Stimulated activated CD4-positive, alpha-beta T cell treated with anti-CD3 and anti-CD28 coated beads, TNF-alpha, amount 100 ng/mL, for 1 hour (primary cell): ENCODE measurements at regions not wholly inside any gene's neighbourhood (a gene's known extent, or its start where the extent isn't known, plus 50 kb on each side); places are given as distances from the start of the nearest gene placed in this dataset.

Experiments used
- DNase-seq, 3 donors: peaks; one replicate each; pipeline ENCODE4 v3.0.0-alpha.2; 2020; ENCODE audit warnings: low read depth in 3 of 3, low spot score in 1 of 3

DNA sequence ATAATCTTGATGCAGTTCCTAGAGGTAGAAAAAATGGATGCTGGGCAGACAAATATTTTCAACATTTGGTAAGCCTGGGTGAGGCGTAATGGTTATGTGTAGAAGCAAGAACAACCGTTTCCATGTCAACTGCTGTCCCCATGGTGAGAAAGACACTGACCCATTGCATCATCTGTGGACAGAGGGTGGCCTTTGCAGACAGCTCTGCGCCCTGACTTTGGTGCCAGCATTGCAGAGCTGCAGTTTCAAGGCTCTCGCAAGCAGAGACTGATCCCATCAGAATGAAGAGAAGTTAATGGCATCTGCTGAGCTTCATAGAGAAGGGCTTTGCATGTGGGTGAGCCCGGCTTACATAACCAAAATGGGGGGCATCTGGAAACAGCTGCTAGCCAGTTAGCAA is 179.0 kb upstream of the ADRA1B start:
- no peak for DNase-seq

- no peak for DNase-seq
Measured at GRCh38 chr5:159741829-159742322, 174.4 kb upstream of the ADRA1B start.

DNA sequence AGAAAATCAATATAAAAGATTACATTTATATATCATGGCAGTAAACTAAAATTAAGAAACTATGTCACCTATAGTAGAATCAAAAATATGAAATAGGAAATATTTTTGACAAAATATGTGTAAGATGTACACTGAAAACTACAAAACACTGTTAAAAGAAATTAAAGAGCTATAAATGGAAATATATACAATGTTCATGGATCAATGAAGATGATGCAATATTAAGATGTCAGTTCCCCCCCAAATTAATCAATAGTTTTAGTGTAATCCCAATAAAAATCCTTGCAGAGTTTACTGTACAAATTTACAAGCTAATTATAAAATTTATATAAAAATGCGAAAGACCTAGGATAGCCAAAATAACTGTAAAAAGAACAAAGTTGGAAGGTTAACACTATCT is 173.0 kb upstream of the ADRA1B start:
- DNase-seq, result no peak

GRCh38 chr5:159746707-159747106 is 169.6 kb upstream of the ADRA1B start:
- no peak for DNase-seq

DNA sequence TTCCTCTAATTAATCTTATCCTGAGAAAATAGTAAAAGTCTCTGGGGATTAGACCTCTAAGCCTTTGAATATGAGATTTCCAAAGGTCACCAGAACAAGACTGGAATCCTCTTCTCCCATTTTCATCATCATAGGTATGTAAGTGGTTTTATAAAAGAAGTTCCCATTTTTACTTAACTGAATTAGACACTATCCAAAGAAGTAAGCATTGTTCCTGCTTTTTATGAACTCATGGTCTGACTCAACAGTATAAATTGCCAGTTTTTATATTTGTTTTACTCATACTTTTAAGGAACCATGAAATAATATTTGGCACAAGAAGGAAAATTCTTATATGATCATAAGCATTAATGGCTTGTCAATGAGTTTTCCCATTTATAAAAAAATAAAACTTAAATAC is 167.1 kb upstream of the ADRA1B start:
- no peak for DNase-seq

DNA sequence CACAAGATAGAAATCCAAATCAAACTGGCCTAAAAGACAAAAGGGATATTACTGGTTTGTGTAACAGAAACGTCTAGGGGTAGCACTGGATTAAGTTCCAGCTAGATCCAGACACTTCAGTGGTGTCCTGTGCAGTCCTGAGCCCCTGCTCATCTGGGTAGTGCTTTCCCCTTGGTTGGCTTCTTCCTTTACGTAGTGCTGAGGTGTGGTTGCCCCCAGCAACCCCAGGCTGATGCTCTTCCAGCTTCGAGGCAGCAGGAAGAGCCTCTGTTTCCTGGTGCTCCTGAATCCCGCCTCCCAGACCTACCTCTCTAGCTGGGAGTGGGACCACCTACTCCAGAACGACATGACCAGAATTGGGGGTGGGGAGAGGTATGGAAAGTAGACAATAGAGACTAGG is 166.1 kb upstream of the ADRA1B start:
- no peak for DNase-seq

DNA sequence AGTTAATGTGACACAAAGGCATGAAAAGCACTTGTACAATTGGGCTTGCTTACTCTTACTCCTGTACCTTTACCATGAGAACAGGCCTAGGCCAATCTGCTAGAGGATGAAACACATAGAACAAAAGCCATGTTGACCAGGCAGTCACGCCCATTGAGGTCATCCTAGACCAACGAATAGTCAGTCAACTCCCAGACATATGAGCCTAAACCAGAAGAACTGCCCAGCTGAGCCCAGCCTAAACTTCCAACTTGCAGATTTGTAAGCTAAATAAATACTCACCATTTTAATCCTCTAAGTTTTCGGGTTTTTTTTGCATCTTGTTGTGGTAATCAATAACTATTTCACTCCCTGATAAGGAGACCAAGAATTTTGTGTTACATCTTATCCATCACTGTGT is 164.8 kb upstream of the ADRA1B start:
- DNase-seq, result no peak

GRCh38 chr5:159752622-159753275 is 163.5 kb upstream of the ADRA1B start:
- no peak for DNase-seq

- no peak for DNase-seq
Measured at GRCh38 chr5:159758189-159758588, 158.1 kb upstream of the ADRA1B start.

- no peak for DNase-seq
Measured at GRCh38 chr5:159759791-159760290, 156.4 kb upstream of the ADRA1B start.

- no peak for DNase-seq
Measured at GRCh38 chr5:159762921-159763320, 153.4 kb upstream of the ADRA1B start.

DNA sequence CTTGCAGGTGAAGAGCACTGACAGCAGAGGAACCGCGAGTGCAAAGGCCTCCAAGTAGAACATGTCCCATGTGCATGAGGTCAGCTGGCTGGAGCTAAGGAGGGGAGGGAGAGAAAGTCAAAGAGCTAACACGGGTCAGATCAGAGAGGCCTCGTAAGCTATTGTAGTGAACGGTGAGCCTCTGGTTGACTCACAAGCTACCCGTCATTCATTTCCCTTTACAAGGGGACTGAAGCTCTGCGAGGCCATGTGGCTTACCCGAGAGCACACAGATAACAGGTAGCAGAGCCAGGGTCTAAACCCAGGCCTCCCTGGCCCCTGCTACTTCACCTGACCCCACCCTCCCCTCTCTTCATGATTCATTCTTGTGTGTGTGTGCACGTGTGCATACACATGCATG is 152.7 kb upstream of the ADRA1B start:
- no peak for DNase-seq

- no peak for DNase-seq
Measured at GRCh38 chr5:159764283-159765134, 151.8 kb upstream of the ADRA1B start.

- DNase-seq, result no peak
Measured at GRCh38 chr5:159765135-159765433, 151.2 kb upstream of the ADRA1B start.

DNA sequence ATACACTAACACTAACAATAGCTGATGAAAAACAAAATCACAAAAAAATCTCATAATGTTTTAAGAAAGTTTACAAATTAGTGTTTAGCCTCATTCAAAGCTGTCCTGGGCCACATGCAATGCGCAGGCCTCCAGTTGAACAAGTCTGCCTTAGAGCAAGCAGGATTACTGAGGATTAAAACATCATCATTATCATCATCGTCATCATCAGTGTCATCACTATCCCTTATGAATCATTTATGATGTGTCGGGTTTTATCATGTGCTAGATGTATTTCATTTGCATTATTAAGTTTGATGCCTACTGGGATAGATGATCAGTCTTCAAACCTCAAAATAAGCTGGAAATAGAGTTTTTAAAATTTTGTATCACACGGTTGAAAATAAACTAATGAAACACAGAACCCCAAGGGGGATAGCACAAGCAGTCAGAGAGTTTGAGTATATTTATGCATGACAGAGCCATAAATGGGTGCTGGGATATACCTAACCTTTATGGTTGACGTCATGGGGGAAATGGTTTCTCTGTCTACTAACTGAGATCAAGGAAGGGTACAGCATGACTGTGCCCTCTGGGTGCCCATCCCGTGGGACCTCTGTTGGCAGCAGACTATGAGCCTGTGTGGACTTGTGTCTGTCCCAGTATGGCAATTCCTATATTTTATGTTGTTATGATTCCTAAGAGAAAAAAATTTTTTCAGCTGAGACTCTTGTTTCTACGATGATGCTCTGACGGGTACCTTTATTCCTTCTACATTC is 150.3 kb upstream of the ADRA1B start:
- no peak for DNase-seq

- DNase-seq, result no peak
Measured at GRCh38 chr5:159768243-159768642, 148.0 kb upstream of the ADRA1B start.

DNA sequence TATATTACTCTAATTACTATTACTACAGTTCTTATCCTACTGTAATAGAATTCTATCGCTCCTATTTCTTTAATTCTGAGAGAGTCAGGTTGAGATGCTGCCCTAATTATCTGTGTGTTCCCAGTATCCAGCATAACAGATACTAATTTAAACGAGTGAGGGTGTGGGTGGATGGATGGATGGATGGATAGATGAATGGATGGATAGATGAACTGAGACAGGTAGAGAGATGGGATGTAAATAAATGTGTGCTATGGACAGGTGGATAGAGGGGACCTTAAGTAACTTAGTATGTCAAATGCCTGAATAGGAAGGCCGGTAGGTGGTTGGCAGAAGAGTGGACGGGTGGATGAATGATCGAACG is 143.6 kb upstream of the ADRA1B start:
- no peak for DNase-seq

GRCh38 chr5:159773062-159773924 is 143.0 kb upstream of the ADRA1B start:
- peak; percentile 7 to 65 (median 43) for DNase-seq

DNA sequence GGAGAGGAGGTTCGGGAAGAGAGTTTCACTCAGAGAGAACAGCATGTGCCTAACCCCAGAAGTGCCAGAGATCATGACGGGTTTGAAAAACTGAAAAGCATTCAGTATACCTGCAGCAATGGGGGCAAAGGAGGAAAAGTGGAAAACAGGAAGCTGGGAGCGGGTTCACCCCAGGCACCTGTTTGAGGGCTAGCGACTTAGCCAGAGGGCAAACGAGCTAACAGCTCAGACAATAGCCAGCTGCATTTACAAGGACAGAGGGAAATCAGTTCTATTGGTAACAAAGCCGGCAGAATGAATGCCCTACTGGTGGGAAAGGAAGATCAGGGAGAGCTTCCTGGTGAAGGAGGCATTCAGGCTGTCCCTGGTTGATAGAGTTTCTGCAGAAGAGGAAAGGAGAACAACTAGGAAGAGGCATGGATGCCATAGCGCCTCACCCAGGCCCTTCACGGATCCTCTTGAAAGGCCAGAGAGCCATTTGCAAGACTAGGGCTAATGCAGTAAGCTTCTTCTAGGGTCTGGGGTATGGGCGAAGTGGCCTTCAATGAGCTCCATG is 141.7 kb upstream of the ADRA1B start:
- no peak for DNase-seq

- DNase-seq, result no peak
Measured at GRCh38 chr5:159775890-159776289, 140.4 kb upstream of the ADRA1B start.
